GM12878 (cell line): ENCODE measurements at regions not wholly inside any gene's neighbourhood (a gene's known extent, or its start where the extent isn't known, plus 50 kb on each side); places are given as distances from the start of the nearest gene placed in this dataset.

Experiments used
- IKZF1 ChIP-seq: fragments of 450-650 bp; conservative IDR thresholded peaks from 2 replicates; pipeline ENCODE4 v1.6.1; 2017; ENCODE audit warnings: antibody characterized with exemption, mild to moderate bottlenecking
- TAF1 ChIP-seq: IDR thresholded peaks from 2 replicates; pipeline ENCODE4 v1.6.1; 2011; ENCODE audit warnings: mild to moderate bottlenecking, low read depth, low read length, borderline replicate concordance
- TF ChIP-seq, protein P1 (sequence below): IDR thresholded peaks from 2 replicates; pipeline ENCODE4 v1.6.1; 2012; ENCODE audit warnings: low read depth, low read length, improper control_type of control experiment
- TF ChIP-seq, protein P2 (sequence below), 3 experiments: IDR thresholded peaks in 2 of 3; conservative IDR thresholded peaks in 1 of 3; 2 replicates each; pipeline ENCODE4 v1.5.1; 2011; ENCODE audit warnings: low read depth in 3 of 3, low read length in 3 of 3, mild to moderate bottlenecking in 3 of 3, control low read depth in 2 of 3, moderate library complexity in 2 of 3, inconsistent platforms in 1 of 3, mixed read lengths in 1 of 3; ENCODE audit not compliant: control insufficient read depth in 2 of 3, insufficient read depth in 1 of 3; ENCODE audit errors: extremely low read depth in 1 of 3

DNA sequence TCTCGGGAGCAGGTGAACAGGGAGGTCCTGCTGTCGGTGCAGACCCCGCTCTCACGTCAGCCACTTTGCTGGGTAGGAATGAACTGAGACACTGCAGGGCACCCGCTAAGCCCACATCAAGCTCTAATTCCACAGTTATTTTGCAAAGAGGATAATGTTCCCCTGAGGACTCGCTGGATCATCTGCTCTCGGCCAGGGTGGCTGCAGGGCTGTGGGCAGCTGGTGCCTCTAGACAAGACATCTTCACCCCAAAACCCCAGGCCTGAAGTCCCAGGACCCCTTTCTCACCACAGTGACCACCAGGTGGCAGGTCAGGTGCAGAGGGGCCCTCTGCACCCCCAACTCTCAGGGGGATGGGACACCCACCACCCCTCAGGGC is 135.1 kb upstream of the PPP1R26 start:
- TF ChIP-seq, protein P1, sequence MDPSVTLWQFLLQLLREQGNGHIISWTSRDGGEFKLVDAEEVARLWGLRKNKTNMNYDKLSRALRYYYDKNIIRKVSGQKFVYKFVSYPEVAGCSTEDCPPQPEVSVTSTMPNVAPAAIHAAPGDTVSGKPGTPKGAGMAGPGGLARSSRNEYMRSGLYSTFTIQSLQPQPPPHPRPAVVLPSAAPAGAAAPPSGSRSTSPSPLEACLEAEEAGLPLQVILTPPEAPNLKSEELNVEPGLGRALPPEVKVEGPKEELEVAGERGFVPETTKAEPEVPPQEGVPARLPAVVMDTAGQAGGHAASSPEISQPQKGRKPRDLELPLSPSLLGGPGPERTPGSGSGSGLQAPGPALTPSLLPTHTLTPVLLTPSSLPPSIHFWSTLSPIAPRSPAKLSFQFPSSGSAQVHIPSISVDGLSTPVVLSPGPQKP: no peak
- no peak for TF ChIP-seq TAF1
- TF ChIP-seq IKZF1: no peak
- TF ChIP-seq, protein P2, sequence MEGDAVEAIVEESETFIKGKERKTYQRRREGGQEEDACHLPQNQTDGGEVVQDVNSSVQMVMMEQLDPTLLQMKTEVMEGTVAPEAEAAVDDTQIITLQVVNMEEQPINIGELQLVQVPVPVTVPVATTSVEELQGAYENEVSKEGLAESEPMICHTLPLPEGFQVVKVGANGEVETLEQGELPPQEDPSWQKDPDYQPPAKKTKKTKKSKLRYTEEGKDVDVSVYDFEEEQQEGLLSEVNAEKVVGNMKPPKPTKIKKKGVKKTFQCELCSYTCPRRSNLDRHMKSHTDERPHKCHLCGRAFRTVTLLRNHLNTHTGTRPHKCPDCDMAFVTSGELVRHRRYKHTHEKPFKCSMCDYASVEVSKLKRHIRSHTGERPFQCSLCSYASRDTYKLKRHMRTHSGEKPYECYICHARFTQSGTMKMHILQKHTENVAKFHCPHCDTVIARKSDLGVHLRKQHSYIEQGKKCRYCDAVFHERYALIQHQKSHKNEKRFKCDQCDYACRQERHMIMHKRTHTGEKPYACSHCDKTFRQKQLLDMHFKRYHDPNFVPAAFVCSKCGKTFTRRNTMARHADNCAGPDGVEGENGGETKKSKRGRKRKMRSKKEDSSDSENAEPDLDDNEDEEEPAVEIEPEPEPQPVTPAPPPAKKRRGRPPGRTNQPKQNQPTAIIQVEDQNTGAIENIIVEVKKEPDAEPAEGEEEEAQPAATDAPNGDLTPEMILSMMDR (IDR thresholded peaks at IDR 0.05 in 2 of 3, conservative IDR thresholded peaks at IDR 0.05 in 1 of 3; ENCODE audit: control insufficient read depth in 2 of 3, extremely low read depth in 1 of 3, insufficient read depth in 1 of 3, low read depth in 3 of 3, low read length in 3 of 3): no peak
